Neural cell (in vitro differentiated cells): ENCODE measurements at regions not wholly inside any gene's neighbourhood (a gene's known extent, or its start where the extent isn't known, plus 50 kb on each side); places are given as distances from the start of the nearest gene placed in this dataset.

Experiments used
- H2AFZ ChIP-seq: fragments of 200-600, 300-800 bp; sonication (generic), shearing (Covaris generic); 2 replicates; pipeline ENCODE4 v1.6.0; 2014; ENCODE audit warnings: low read depth, mild to moderate bottlenecking, antibody characterized with exemption, low read length, moderate library complexity
- H3F3A ChIP-seq: fragments of 200-600 bp; shearing (Covaris generic); 2 replicates; pipeline ENCODE4 v1.6.1; 2016; ENCODE audit warnings: mild to moderate bottlenecking, moderate library complexity, mixed read lengths, antibody characterized with exemption, low read length; ENCODE audit not compliant: insufficient read depth, poor library complexity, severe bottlenecking
- H3K27ac ChIP-seq: fragments of 200-600, 300-800 bp; sonication (generic), shearing (Covaris generic); 2 replicates; pipeline ENCODE4 v1.5.1; 2014; ENCODE audit warnings: mild to moderate bottlenecking, low read length, moderate library complexity
- H3K27me3 ChIP-seq: fragments of 300-800, 200-600 bp; sonication (generic), shearing (Covaris generic); 2 replicates; pipeline ENCODE4 v1.6.0; 2014; ENCODE audit warnings: mild to moderate bottlenecking, low read depth, low read length, moderate library complexity; ENCODE audit not compliant: insufficient read depth
- H3K36me3 ChIP-seq: fragments of 300-800, 200-600 bp; sonication (generic), shearing (Covaris generic); 2 replicates; pipeline ENCODE4 v1.5.1; 2014; ENCODE audit warnings: mild to moderate bottlenecking, antibody characterized with exemption, low read length, moderate library complexity; ENCODE audit not compliant: insufficient read depth
- H3K4me2 ChIP-seq: fragments of 300-800, 200-600 bp; sonication (generic), shearing (Covaris generic); 2 replicates; pipeline ENCODE4 v1.6.0; 2014; ENCODE audit warnings: mild to moderate bottlenecking, low read length
- H3K4me3 ChIP-seq: fragments of 300-800, 200-600 bp; sonication (generic), shearing (Covaris generic); 2 replicates; pipeline ENCODE4 v1.5.1; 2014; ENCODE audit warnings: mild to moderate bottlenecking, low read length, moderate library complexity
- H3K79me2 ChIP-seq: fragments of 200-600 bp; shearing (Covaris generic); replicated peaks from 2 replicates; pipeline ENCODE4 v1.6.0; 2014; ENCODE audit warnings: mild to moderate bottlenecking, low read length, moderate library complexity; ENCODE audit not compliant: insufficient read depth
- H3K9ac ChIP-seq: fragments of 300-800, 200-600 bp; sonication (generic), shearing (Covaris generic); 2 replicates; pipeline ENCODE4 v1.6.1; 2016; ENCODE audit warnings: mild to moderate bottlenecking, low read length, mixed read lengths
- H3K9me2 ChIP-seq: fragments of 200-600 bp; shearing (Covaris generic); 2 replicates; pipeline ENCODE4 v1.6.1; 2016; ENCODE audit warnings: mild to moderate bottlenecking, low read length, mixed read lengths; ENCODE audit not compliant: insufficient read depth
- H3K9me3 ChIP-seq: fragments of 200-600, 300-800 bp; sonication (generic), shearing (Covaris generic); 2 replicates; pipeline ENCODE4 v1.6.1; 2016; ENCODE audit warnings: mild to moderate bottlenecking, mixed run types, low read length, moderate library complexity, mixed read lengths
- H4K20me1 ChIP-seq: fragments of 200-600 bp; shearing (Covaris generic); 2 replicates; pipeline ENCODE4 v1.6.1; 2016; ENCODE audit warnings: mild to moderate bottlenecking, mixed run types; ENCODE audit not compliant: insufficient read depth
- EP300 ChIP-seq: fragments of 450-650 bp; conservative IDR thresholded peaks from 2 replicates; pipeline ENCODE4 v1.6.1; 2014; ENCODE audit warnings: antibody characterized with exemption, mild to moderate bottlenecking, moderate library complexity; ENCODE audit not compliant: poor library complexity, severe bottlenecking
- EZH2 ChIP-seq: fragments of 200-600, 300-800 bp; shearing (Covaris generic), sonication (generic); IDR thresholded peaks from 2 replicates; pipeline ENCODE4 v1.6.1; 2014; ENCODE audit warnings: antibody characterized with exemption, low read length, borderline replicate concordance, mild to moderate bottlenecking; ENCODE audit not compliant: insufficient read depth, poor library complexity, severe bottlenecking
- MXI1 ChIP-seq: fragments of 450-650 bp; conservative IDR thresholded peaks from 2 replicates; pipeline ENCODE4 v1.6.1; 2014; ENCODE audit warnings: antibody characterized with exemption, mild to moderate bottlenecking; ENCODE audit not compliant: poor library complexity, severe bottlenecking
- POLR2AphosphoS5 ChIP-seq: IDR thresholded peaks from 2 replicates; pipeline ENCODE4 v1.6.1; 2012
- RAD21 ChIP-seq: fragments of 450-650 bp; conservative IDR thresholded peaks from 2 replicates; pipeline ENCODE4 v1.6.1; 2014; ENCODE audit warnings: antibody characterized with exemption, mild to moderate bottlenecking, moderate library complexity
- SMC3 ChIP-seq: fragments of 450-650 bp; conservative IDR thresholded peaks from 2 replicates; pipeline ENCODE4 v1.6.1; 2014; ENCODE audit warnings: antibody characterized with exemption, mild to moderate bottlenecking, moderate library complexity; ENCODE audit not compliant: poor library complexity
- TAF1 ChIP-seq: IDR thresholded peaks from 2 replicates; pipeline ENCODE4 v1.6.1; 2012; ENCODE audit warnings: low read depth
- TF ChIP-seq, protein P1 (sequence below): fragments of 450-650 bp; IDR thresholded peaks from 2 replicates; pipeline ENCODE4 v1.5.1; 2014; ENCODE audit warnings: antibody characterized with exemption, mild to moderate bottlenecking, moderate library complexity; ENCODE audit not compliant: poor library complexity, severe bottlenecking
- TF ChIP-seq, protein P2 (sequence below): IDR thresholded peaks from 2 replicates; pipeline ENCODE4 v1.6.1; 2012; ENCODE audit warnings: borderline replicate concordance

DNA sequence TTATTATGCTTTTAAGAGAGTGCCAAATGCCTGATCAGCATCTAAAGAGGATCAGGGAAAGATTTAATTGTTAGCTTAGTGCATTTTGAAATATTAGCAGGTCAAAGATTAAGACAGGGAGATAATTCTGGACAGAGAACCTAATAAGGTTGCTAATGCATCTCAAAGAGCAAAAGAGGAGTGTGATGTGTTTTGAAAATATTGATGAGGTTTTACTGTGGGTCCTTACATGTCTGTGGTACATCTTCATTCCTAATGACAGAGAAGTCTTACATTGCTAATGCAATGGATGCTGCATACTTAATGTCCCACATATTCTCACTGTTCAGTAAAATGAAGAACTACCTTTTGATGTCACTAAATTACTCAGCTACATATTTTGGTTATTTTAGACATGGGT lies 154.1 kb downstream of the TAF11L14 start:
- no peak overlapping the region for H3K9ac ChIP-seq
- no peak overlapping the region for H3K4me3 ChIP-seq
- TF ChIP-seq SMC3 = no peak
- TF ChIP-seq, protein P1, sequence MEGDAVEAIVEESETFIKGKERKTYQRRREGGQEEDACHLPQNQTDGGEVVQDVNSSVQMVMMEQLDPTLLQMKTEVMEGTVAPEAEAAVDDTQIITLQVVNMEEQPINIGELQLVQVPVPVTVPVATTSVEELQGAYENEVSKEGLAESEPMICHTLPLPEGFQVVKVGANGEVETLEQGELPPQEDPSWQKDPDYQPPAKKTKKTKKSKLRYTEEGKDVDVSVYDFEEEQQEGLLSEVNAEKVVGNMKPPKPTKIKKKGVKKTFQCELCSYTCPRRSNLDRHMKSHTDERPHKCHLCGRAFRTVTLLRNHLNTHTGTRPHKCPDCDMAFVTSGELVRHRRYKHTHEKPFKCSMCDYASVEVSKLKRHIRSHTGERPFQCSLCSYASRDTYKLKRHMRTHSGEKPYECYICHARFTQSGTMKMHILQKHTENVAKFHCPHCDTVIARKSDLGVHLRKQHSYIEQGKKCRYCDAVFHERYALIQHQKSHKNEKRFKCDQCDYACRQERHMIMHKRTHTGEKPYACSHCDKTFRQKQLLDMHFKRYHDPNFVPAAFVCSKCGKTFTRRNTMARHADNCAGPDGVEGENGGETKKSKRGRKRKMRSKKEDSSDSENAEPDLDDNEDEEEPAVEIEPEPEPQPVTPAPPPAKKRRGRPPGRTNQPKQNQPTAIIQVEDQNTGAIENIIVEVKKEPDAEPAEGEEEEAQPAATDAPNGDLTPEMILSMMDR = no peak
- TF ChIP-seq MXI1 = no peak
- TF ChIP-seq EP300 = no peak
- TF ChIP-seq EZH2 = no peak
- TF ChIP-seq, protein P2, sequence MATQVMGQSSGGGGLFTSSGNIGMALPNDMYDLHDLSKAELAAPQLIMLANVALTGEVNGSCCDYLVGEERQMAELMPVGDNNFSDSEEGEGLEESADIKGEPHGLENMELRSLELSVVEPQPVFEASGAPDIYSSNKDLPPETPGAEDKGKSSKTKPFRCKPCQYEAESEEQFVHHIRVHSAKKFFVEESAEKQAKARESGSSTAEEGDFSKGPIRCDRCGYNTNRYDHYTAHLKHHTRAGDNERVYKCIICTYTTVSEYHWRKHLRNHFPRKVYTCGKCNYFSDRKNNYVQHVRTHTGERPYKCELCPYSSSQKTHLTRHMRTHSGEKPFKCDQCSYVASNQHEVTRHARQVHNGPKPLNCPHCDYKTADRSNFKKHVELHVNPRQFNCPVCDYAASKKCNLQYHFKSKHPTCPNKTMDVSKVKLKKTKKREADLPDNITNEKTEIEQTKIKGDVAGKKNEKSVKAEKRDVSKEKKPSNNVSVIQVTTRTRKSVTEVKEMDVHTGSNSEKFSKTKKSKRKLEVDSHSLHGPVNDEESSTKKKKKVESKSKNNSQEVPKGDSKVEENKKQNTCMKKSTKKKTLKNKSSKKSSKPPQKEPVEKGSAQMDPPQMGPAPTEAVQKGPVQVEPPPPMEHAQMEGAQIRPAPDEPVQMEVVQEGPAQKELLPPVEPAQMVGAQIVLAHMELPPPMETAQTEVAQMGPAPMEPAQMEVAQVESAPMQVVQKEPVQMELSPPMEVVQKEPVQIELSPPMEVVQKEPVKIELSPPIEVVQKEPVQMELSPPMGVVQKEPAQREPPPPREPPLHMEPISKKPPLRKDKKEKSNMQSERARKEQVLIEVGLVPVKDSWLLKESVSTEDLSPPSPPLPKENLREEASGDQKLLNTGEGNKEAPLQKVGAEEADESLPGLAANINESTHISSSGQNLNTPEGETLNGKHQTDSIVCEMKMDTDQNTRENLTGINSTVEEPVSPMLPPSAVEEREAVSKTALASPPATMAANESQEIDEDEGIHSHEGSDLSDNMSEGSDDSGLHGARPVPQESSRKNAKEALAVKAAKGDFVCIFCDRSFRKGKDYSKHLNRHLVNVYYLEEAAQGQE = no peak
- TF ChIP-seq POLR2AphosphoS5 = no peak
- TF ChIP-seq TAF1 = no peak
- TF ChIP-seq RAD21 = no peak
- no peaks in the 10 kb centered on the region for H3K9me2 ChIP-seq
- no peaks in the 10 kb centered on the region for H4K20me1 ChIP-seq
- H3K36me3 ChIP-seq = no peaks in the 10 kb centered on the region
- H3K79me2 ChIP-seq = no peaks in the 10 kb centered on the region
- no peak overlapping the region for H2AFZ ChIP-seq
- H3F3A ChIP-seq = no peaks in the 10 kb centered on the region
- H3K27me3 ChIP-seq = no peaks in the 10 kb centered on the region
- H3K4me2 ChIP-seq = no peak overlapping the region
- H3K9me3 ChIP-seq = no peaks in the 10 kb centered on the region
- H3K27ac ChIP-seq = no peak overlapping the region

DNA sequence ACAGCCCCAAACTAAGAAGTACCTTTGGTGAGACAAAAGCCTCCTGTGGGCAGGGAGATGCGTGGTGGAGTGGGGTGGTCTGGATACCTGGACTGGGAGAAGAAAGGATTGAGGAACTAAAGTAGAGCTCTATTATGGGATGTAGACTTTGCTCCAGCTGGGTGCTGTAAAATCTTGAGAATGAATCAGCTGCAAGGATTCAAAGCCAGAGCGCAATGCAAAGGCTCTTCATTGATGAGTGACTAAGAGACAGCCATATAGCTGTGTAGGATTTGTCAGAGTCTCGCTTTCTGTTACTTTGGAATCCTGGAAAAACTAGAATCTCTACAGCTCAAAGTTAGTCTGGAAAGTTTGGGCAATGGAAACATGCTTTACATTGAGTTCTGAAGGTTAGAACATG lies 159.9 kb downstream of the TAF11L14 start:
- no peaks in the 10 kb centered on the region for H3K79me2 ChIP-seq
- H3K27me3 ChIP-seq = no peaks in the 10 kb centered on the region
- no peak overlapping the region for H3K27ac ChIP-seq
- H3F3A ChIP-seq = no peaks in the 10 kb centered on the region
- no peak overlapping the region for H3K4me3 ChIP-seq
- H3K36me3 ChIP-seq = no peaks in the 10 kb centered on the region
- H3K9me2 ChIP-seq = no peaks in the 10 kb centered on the region
- H3K9me3 ChIP-seq = no peaks in the 10 kb centered on the region
- TF ChIP-seq RAD21 = no peak
- no peak for TF ChIP-seq POLR2AphosphoS5
- TF ChIP-seq MXI1 = no peak
- TF ChIP-seq, protein P2 = no peak
- TF ChIP-seq TAF1 = no peak
- TF ChIP-seq, protein P1 = no peak
- TF ChIP-seq EZH2 = no peak
- TF ChIP-seq SMC3 = no peak
- no peak for TF ChIP-seq EP300
- H4K20me1 ChIP-seq = no peaks in the 10 kb centered on the region
- no peak overlapping the region for H3K4me2 ChIP-seq
- no peak overlapping the region for H3K9ac ChIP-seq
- H2AFZ ChIP-seq = no peak overlapping the region
